ENCODE measurements at regions not wholly inside any gene's neighbourhood (a gene's known extent, or its start where the extent isn't known, plus 50 kb on each side); places are given as distances from the start of the nearest gene placed in this dataset.

DNA sequence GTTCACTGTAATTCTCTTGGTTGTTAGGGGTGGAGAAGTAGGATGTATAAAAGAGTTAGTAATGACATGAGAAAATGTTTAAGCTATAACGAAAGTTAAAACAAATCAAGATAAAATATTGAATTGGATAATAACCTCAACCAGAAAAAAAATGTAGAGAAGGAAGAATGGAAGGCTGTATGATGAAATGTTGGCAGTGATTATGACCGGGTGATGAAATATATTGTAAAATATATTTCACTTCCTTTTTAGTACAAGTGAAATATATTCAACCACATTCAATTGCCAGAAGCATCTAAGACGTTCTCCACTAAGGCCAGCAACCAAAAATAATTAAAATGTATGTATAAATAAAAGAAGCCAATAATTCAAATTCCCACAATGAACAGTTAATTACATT is 309.3 kb upstream of the FGF13 start:
- intact Hi-C loops (cut with micrococcal nuclease; ENCODE audit: unreplicated experiment): no loop called here
- POLR2A ChIA-PET: no interaction called here
- ATAC-seq: no peak
- Histone ChIP-seq H2AFZ (ENCODE audit: low read length) (no peak overlapping the region), H3K9ac (ENCODE audit: insufficient read depth, low read depth, low read length) (no peak overlapping the region), H4K20me1 (ENCODE audit: insufficient read depth, low read length) (no peaks in the 10 kb centered on the region), H3K4me3 (replicated peaks in 1 of 3; ENCODE audit: insufficient read depth in 1 of 3, low read depth in 2 of 3, low read length in 3 of 3) (no peak overlapping the region), H3K27ac (ENCODE audit: extremely low read length, insufficient read depth, low read length) (no peak overlapping the region), H3K4me2 (ENCODE audit: low read depth, low read length) (no peak overlapping the region), H3K27me3 (ENCODE audit: control insufficient read depth in 1 of 2, insufficient read depth in 2 of 2, low read length in 2 of 2) (no peaks in the 10 kb centered on the region), H3K9me3 (ENCODE audit: low read length) (peaks cover 21% of the 10 kb centered on the region), H3K4me1 (ENCODE audit: insufficient read depth, low read length) (no peaks in the 10 kb centered on the region), H3K79me2 (ENCODE audit: insufficient read depth, low read length) (no peaks in the 10 kb centered on the region), H3K36me3 (replicated peaks in 1 of 2; ENCODE audit: control insufficient read depth in 1 of 2, insufficient read depth in 2 of 2, low read length in 2 of 2) (no peaks in the 10 kb centered on the region)
- 0% methylated on average over 3 of the region's 3 CpGs for WGBS (ENCODE audit: low lambda C conversion rate)
- no peak for FAIRE-seq
- CTCF ChIA-PET (ENCODE audit: low intra/inter-chr PET ratio, low total read pairs): no interaction called here
- no peak for DNase-seq (ENCODE audit: low spot score)
- no TSS peak for BruUV-seq (replicated peaks)
- in situ Hi-C loops (cut with HindIII; ENCODE audit: extremely low pct_ligation_motif_present, low pct_unique_long_range_greater_than_20kb): no loop called here
- TF ChIP-seq ZMYM4 (CRISPR knock-in tag; IDR thresholded peaks at IDR 0.05) (no peak), NFKB2 (CRISPR knock-in tag; IDR thresholded peaks at IDR 0.05; ENCODE audit: borderline replicate concordance) (no peak), BRD4 (CRISPR knock-in tag; IDR thresholded peaks at IDR 0.05) (no peak), ZBTB20 (CRISPR knock-in tag; IDR thresholded peaks at IDR 0.05; ENCODE audit: borderline replicate concordance, low read depth) (no peak), ZNF124 (CRISPR knock-in tag; IDR thresholded peaks at IDR 0.05) (no peak), PCBP2 (optimal IDR thresholded peaks at IDR 0.05; ENCODE audit: low read depth, low read length, poor library complexity, severe bottlenecking) (no peak), ZFP1 (CRISPR knock-in tag; IDR thresholded peaks at IDR 0.05) (no peak), ZNF777 (CRISPR knock-in tag; IDR thresholded peaks at IDR 0.05) (no peak), ZMYM2 (CRISPR knock-in tag; IDR thresholded peaks at IDR 0.05) (no peak), SP4 (CRISPR knock-in tag; IDR thresholded peaks at IDR 0.05) (no peak), HNRNPLL (IDR thresholded peaks at IDR 0.05; ENCODE audit: low read depth, low read length, poor library complexity, severe bottlenecking) (no peak), ELF1 (CRISPR knock-in tag; IDR thresholded peaks at IDR 0.05) (no peak), HOXA7 (CRISPR knock-in tag; IDR thresholded peaks at IDR 0.05) (no peak)
- TF ChIP-seq, protein P1, sequence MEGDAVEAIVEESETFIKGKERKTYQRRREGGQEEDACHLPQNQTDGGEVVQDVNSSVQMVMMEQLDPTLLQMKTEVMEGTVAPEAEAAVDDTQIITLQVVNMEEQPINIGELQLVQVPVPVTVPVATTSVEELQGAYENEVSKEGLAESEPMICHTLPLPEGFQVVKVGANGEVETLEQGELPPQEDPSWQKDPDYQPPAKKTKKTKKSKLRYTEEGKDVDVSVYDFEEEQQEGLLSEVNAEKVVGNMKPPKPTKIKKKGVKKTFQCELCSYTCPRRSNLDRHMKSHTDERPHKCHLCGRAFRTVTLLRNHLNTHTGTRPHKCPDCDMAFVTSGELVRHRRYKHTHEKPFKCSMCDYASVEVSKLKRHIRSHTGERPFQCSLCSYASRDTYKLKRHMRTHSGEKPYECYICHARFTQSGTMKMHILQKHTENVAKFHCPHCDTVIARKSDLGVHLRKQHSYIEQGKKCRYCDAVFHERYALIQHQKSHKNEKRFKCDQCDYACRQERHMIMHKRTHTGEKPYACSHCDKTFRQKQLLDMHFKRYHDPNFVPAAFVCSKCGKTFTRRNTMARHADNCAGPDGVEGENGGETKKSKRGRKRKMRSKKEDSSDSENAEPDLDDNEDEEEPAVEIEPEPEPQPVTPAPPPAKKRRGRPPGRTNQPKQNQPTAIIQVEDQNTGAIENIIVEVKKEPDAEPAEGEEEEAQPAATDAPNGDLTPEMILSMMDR (CRISPR knock-in tag; IDR thresholded peaks at IDR 0.05): no peak
- TF ChIP-seq, protein P2, sequence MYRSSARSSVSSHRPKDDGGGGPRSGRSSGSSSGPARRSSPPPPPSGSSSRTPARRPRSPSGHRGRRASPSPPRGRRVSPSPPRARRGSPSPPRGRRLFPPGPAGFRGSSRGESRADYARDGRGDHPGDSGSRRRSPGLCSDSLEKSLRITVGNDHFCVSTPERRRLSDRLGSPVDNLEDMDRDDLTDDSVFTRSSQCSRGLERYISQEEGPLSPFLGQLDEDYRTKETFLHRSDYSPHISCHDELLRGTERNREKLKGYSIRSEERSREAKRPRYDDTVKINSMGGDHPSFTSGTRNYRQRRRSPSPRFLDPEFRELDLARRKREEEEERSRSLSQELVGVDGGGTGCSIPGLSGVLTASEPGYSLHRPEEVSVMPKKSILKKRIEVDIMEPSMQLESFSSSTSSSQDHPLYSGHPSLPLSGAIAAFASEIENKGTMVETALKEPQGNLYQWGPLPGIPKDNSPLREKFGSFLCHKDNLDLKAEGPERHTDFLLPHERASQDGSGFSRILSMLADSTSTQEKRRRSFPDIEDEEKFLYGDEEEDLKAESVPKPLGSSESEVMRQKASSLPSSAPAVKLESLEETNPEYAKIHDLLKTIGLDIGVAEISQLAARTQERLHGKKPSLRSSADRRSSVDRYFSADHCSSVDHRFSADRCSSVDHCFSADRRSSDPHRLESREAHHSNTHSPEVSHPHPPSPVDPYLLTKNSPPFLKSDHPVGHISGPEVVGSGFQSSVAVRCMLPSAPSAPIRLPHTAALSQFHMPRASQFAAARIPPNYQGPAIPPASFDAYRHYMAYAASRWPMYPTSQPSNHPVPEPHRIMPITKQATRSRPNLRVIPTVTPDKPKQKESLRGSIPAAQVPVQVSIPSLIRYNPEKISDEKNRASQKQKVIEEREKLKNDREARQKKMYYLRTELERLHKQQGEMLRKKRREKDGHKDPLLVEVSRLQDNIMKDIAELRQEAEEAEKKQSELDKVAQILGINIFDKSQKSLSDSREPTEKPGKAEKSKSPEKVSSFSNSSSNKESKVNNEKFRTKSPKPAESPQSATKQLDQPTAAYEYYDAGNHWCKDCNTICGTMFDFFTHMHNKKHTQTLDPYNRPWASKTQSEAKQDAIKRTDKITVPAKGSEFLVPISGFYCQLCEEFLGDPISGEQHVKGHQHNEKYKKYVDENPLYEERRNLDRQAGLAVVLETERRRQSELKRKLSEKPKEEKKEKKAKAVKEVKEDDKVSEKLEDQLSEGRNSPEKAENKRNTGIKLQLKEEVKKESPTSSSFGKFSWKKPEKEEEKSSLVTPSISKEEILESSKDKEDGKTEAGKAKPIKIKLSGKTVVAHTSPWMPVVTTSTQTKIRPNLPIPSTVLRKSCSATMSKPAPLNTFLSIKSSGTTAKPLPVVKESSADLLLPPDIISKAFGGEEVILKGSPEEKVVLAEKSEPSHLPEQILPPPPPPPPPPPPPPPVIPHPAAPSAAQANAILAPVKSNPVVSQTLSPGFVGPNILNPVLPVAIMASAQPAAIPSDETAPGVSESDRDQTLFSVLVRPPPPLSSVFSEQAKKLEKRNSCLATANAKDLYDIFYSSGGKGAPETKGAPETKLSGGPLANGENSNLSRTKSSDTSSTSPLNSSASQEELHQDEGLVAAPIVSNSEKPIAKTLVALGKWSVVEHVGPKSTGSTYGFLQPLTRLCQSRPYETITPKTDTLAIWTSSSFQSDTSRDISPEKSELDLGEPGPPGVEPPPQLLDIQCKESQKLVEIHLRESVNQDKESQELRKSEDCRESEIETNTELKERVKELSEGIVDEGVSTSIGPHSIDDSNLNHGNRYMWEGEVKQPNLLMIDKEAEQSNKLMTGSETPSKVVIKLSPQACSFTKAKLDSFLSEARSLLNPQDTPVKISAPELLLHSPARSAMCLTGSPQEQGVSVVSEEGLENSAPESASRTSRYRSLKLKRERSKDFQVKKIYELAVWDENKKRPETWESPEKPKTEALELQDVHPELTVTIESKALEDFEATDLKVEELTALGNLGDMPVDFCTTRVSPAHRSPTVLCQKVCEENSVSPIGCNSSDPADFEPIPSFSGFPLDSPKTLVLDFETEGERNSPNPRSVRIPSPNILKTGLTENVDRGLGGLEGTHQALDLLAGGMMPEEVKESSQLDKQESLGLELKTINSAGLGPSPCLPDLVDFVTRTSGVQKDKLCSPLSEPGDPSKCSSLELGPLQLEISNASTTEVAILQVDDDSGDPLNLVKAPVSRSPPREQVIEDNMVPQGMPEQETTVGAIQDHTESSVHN (CRISPR knock-in tag; IDR thresholded peaks at IDR 0.05): no peak
- TF ChIP-seq, protein P3, sequence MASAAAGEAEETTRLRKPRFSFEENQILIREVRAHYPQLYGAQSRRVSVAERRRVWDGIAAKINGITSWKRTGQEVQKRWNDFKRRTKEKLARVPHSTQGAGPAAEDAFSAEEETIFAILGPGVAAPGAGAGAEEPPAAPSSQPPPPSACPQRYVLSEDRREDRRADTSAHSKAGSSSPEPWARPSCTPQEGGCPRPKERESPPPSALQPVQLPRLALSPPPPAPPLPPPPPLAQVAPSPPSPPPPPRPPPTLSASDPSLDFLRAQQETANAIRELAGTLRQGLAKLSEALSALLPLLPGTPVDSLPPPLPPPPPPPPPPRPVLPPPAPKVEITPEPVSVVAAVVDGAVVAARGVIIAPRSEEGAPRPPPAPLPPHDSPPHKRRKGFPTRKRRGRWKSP (CRISPR knock-in tag; IDR thresholded peaks at IDR 0.05): no peak

Measured in HepG2 (cell line).